NCI-H526 (cell line): ENCODE measurements at regions not wholly inside any gene's neighbourhood (a gene's known extent, or its start where the extent isn't known, plus 50 kb on each side); places are given as distances from the start of the nearest gene placed in this dataset.

ENCODE experiments used
- DNase-seq, 2 experiments: peaks; one replicate each; lab custom pipeline; 2025; lab: John Stamatoyannopoulos, UW

- DNase-seq: peak; percentile 18 to 51
Observed at GRCh38 chr3:87044409-87044808, 53.5 kb upstream of the VGLL3 start.

- DNase-seq: peak; percentile 11 to 60
Observed at GRCh38 chr3:87041191-87041590, 50.2 kb upstream of the VGLL3 start.
